LNCAP (cell line): ENCODE measurements at regions not wholly inside any gene's neighbourhood (a gene's known extent, or its start where the extent isn't known, plus 50 kb on each side); places are given as distances from the start of the nearest gene placed in this dataset.

ENCODE experiments used
- CTCF ChIP-seq: fragments of 450-650 bp; IDR thresholded peaks from 2 replicates; pipeline ENCODE4 v1.5.1; 2017; ENCODE audit warnings: mild to moderate bottlenecking

GRCh38 chr1:96259399-96259798 is 462.2 kb upstream of the PTBP2 start:
- TF ChIP-seq CTCF = no peak

- TF ChIP-seq CTCF = no peak
Measured at GRCh38 chr1:96281491-96281890, 440.1 kb upstream of the PTBP2 start.

- TF ChIP-seq CTCF = no peak
Measured at GRCh38 chr1:96290033-96290432, 431.6 kb upstream of the PTBP2 start.

- TF ChIP-seq CTCF = no peak
Measured at GRCh38 chr1:96290801-96291200, 430.8 kb upstream of the PTBP2 start.

GRCh38 chr1:96291468-96291867 is 430.1 kb upstream of the PTBP2 start:
- TF ChIP-seq CTCF = no peak

GRCh38 chr1:96292141-96292540 is 429.4 kb upstream of the PTBP2 start:
- no peak for TF ChIP-seq CTCF

GRCh38 chr1:96296991-96297390 is 424.6 kb upstream of the PTBP2 start:
- TF ChIP-seq CTCF = no peak

GRCh38 chr1:96306809-96307560 is 414.6 kb upstream of the PTBP2 start:
- no peak for TF ChIP-seq CTCF
